ENCODE measurements at regions not wholly inside any gene's neighbourhood (a gene's known extent, or its start where the extent isn't known, plus 50 kb on each side); places are given as distances from the start of the nearest gene placed in this dataset.
"Not testable (repeated sequence)": the region's sequence is repeated elsewhere in the genome, so short reads cannot be mapped to it uniquely, and the experiment has no call there.

DNA sequence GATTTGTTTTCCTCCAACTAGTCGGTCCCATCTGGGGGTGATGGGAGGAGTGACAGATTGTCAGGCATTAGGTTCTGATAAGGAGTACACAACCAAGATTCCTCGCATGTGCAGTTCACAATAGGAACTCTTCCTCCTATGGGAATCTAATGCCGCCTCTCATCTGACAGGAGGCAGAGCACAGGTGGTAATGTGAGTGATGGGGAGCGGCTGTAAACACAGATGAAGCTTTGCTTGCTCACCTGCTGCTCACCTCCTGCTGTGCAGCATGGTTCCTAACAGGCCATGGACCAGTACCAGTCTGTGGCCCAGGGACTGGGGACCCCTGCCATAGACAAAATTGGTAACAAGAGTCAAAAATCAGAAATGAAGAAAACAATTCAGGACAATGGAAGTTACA is 173.3 kb upstream of the HMHB1 start:
- in situ Hi-C loops (cut with HindIII; ENCODE audit: low sequenced_read_pairs) = no loop called here

- in situ Hi-C loops (cut with HindIII; ENCODE audit: low sequenced_read_pairs) = no loop called here
Measured at GRCh38 chr5:143636931-143637528, 174.9 kb upstream of the HMHB1 start.

DNA sequence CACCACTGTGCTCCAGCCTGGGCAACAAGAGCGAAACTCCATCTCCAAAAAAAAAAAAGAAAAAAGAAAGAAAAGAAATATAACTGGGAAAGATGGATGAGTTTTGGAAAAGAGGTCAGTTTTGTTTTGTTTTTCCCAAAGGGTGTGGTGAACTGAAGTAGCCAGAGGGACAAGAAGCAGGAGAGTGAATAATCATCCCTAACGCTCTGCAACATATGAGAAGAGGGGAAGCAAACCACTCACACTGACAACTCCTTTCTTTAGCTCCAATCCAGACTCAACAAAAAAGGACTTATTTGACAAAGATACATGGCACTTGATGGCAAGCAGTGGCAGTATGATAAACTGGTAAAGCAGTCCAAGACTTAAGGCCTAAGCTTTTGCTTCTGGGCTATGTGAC is 176.1 kb upstream of the HMHB1 start:
- in situ Hi-C loops (cut with HindIII; ENCODE audit: low sequenced_read_pairs) = no loop called here

DNA sequence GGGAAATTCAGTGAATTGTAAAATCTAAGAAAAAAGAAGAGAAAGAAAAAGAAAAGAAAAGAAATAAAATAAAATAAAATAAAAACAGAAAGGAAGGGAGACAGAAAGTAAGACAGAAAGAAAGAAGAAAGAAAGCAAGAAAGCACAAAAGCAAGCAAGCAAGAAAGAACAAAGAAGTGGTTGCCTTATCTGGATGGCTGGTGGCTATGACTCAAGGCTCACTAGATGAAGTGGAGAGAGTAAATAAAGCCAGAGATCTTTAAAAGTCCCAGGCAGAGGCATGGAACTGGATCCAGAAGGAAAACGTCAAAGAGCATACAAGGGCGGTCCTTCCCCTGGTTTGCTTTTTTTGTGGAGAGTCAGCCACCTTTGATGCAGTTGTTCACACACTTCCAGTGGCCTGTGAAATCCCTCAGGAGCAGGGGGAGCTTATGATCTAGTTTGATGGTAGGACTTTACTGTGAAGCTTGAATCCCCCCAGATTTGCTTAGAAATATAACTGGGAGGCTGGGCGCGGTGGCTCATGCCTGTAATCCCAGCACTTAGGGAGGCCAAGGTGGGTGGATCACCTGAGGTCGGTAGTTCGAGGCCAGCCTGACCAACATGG is 176.7 kb upstream of the HMHB1 start:
- in situ Hi-C loops (cut with HindIII; ENCODE audit: low sequenced_read_pairs) = no loop called here

DNA sequence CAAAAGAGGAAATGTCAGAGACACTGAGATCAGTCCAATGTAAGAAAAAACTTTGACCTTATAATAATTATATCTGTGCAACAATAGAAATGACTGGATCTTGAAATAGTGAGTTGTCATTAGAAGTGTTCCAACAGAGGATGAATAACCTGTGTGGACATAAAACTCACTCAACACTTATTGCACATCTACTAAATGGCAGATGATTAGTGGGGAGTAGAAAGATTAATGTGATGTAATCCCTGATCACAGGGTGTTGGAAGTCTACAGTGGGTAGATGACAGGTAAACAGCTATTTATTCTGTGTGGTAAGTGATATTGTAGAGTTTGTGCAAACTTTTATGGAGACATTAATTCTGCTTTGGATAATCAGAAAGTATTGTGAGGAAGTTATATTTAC is 177.3 kb upstream of the HMHB1 start:
- in situ Hi-C loops (cut with HindIII; ENCODE audit: low sequenced_read_pairs) = no loop called here

GRCh38 chr5:143629871-143630659 is 181.9 kb upstream of the HMHB1 start:
- in situ Hi-C loops (cut with HindIII; ENCODE audit: low sequenced_read_pairs) = no loop called here

DNA sequence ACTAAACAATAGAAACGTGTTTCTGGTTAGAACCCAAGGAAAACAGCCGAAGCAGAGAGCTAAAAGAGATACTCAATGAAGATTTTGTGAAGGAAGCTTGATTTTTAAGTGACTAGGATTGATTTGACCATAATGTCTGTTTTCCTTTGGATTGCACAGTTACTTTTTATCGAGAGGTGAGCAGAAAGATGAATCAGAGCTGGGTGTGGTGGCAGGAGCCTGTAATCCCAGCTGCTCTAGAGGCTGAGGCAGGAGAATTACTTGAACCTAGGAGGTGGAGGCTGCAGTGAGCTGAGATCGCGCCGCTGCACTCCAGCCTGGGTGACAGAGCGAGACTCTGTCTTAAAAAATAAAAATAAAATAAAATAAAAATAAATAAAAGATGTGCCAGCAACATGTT is 186.9 kb upstream of the HMHB1 start:
- in situ Hi-C loops (cut with HindIII; ENCODE audit: low sequenced_read_pairs) = not testable (repeated sequence)

GRCh38 chr5:143624465-143624864 is 187.5 kb upstream of the HMHB1 start:
- in situ Hi-C loops (cut with HindIII; ENCODE audit: low sequenced_read_pairs) = no loop called here

DNA sequence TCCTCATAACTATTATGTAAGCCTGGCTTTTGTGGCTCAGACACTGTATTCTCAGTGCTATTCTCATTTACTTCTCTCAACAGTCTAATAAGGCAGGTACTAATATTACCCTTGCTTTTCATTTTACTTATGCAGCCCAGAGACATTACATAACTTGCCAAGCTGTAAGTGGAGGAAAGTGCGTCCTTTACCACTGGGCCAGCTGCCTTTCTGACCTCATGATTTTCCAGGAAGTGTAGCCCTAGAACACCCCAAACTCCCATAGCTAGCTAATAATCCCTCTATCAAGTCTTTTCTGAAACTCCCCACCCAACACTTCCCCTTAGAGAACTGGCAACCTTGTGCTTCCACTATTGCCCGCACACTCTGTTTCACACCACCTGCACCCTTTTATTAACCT is 192.9 kb upstream of the HMHB1 start:
- in situ Hi-C loops (cut with HindIII; ENCODE audit: low sequenced_read_pairs) = no loop called here

GRCh38 chr5:143618141-143618540 is 193.8 kb upstream of the HMHB1 start:
- in situ Hi-C loops (cut with HindIII; ENCODE audit: low sequenced_read_pairs) = no loop called here

DNA sequence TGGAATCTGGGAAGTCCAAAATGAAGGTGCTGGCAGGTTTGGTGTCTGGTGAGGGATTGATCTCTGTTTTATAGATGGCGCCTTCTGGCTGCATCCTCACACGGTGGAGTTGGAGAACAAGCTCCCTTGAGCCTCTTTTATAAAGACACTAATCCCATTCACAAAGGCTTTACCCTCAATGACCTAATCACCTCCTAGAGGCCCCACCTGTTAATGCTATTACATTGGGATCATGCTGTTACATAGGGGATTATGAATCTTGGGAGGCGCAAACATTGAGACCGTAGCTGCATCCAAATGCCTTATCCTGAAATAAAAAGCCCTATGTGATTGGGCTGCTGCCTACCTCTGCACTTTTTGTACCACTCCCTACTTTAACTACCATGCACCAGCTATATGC is 197.1 kb upstream of the HMHB1 start:
- in situ Hi-C loops (cut with HindIII; ENCODE audit: low sequenced_read_pairs) = no loop called here

GRCh38 chr5:143613329-143613728 is 198.6 kb upstream of the HMHB1 start:
- in situ Hi-C loops (cut with HindIII; ENCODE audit: low sequenced_read_pairs) = no loop called here

DNA sequence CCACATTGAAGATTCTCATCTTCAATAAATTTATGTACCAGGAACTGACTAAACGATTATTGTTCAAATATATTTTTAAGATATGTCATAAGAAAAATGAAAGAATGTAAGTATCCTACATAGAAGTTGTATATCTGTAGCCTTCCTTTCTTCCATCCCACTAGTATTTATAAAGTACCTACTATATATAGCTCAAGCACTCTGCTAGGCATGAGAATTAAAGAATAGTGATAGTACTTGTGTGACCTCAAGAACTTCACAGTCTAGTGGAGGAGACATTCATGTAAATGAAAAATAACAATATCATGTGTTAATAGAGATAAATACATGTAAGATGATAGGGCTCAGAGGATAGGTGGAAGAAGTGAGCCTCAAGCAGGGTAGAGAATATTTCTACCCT is 201.0 kb upstream of the HMHB1 start:
- in situ Hi-C loops (cut with HindIII; ENCODE audit: low sequenced_read_pairs) = no loop called here

DNA sequence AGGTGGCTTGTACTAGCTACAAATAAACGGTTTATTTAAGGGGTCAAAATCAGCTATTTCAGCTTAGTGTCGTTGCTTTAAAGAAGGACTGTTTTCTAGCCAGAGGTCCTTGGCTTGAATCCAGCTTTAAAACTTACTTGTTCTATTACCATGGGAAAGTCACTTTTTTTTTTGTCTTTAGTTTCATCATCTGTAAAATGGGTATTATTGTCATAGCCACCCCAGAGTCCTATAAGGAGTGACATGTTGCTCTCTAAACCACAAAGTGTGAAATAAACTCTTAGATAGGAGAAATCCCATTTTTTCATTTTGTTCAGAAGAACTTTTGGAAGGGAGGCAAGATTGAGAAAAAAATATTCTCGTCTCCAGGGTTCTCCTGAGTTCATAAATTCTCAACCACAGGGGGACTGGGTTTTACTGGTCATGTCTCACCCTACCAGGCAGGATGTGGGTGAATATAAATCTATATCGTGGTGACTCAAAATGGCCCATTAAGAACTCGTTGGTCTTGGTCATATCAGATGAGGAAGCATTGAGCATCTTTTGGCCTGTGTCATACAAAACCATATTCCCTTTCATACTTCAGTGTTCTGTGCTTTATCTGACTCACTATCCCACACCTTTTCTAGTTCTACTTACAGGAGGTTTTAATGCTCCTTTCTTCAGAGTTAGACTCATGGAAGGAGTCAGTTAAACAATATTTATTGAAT is 202.7 kb upstream of the NR3C1 start:
- in situ Hi-C loops (cut with HindIII; ENCODE audit: low sequenced_read_pairs) = no loop called here

DNA sequence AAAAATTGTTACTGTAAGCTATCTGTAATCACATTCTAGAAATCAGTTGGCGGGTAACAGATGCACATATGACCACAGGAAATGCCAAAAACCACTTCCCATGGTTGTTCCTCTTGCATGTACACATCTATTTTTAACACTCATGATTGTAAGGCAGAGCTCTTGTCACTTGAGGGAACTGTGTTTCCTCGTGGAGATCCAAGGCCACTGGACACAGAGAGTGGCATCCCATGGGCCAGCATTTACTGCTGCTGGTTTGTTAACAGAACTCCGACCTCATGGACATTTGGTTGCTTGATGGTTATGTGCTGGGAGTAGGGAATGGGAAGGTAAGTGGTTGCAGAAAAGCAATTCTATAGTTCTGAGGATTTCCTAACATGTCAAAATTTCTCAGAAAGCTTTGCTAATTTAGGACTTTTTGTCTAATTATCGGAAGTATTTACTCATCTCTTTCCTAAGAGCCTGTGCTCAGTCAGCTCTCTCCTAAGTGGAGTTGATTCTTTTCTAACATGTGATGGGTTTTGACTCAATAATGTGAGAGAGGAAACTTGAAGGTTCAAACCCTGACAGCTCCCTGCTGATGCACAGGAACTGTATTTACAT is 202.0 kb upstream of the NR3C1 start:
- in situ Hi-C loops (cut with HindIII; ENCODE audit: low sequenced_read_pairs) = no loop called here

GRCh38 chr5:143601917-143602333 is 198.4 kb upstream of the NR3C1 start:
- in situ Hi-C loops (cut with HindIII; ENCODE audit: low sequenced_read_pairs) = no loop called here

DNA sequence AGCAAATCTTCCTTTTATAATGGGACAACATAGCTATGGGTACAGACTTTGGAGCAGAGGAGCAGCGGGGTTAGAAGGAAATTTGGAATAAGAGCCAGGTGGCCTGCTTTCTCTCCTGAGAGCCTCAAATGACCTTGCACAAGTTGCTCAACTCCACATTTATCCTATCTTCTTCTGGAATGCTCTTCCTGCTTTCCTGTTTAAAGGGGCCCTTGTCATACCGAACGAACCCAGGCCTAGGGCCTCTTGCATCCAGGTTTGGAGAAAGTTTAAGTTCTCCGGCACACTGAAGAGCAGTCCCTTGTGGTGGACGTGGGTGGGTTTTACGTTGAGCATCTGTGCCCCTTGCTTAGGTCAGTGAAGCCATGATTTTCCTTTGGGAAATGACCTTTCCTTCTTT is 197.9 kb upstream of the NR3C1 start:
- in situ Hi-C loops (cut with HindIII; ENCODE audit: low sequenced_read_pairs) = no loop called here

DNA sequence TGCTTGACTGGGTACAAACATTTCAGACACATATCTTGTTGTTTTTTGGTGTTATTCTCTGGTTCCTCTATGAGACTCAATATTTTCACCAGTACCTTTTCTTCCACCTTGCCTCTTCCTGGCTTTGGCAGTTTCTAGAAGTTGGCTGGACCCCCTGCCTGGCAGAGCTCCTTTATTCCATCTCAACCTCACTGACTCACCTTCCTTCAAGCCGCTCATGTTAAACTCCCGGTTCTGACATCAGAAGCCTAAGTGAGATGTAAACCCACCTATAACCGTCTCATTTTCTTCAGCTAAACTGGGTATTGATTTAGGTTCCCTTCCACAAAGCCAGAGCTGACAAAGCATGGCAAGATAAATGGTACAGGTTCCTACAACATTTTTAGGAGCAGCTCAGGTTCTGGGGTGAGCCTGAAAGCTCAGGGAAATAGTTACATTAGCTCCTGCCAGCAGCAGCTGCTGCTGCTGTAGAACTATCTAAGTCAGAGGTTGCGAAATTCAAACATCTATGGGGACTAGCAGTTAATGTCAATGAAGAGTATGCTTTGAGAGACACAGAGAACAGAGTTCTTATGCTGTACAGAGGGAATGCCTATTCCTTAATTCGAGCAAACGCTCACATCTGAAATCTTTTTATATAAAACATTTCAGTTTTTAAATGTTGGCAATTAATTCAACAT is 197.1 kb upstream of the NR3C1 start:
- in situ Hi-C loops (cut with HindIII; ENCODE audit: low sequenced_read_pairs) = no loop called here

- in situ Hi-C loops (cut with HindIII; ENCODE audit: low sequenced_read_pairs) = no loop called here
Measured at GRCh38 chr5:143599474-143599873, 196.0 kb upstream of the NR3C1 start.

GRCh38 chr5:143596824-143597223 is 193.3 kb upstream of the NR3C1 start:
- in situ Hi-C loops (cut with HindIII; ENCODE audit: low sequenced_read_pairs) = no loop called here
